KMS-11 (cell line): ENCODE measurements at regions not wholly inside any gene's neighbourhood (a gene's known extent, or its start where the extent isn't known, plus 50 kb on each side); places are given as distances from the start of the nearest gene placed in this dataset.

Experiments used
- H2AFZ ChIP-seq: fragments of 200-600 bp; sonication (generic); 2 replicates; pipeline ENCODE4 v1.6.1; 2016; ENCODE audit warnings: antibody characterized with exemption, mixed run types, low read depth
- H3K27ac ChIP-seq: fragments of 200-600 bp; sonication (generic); 2 replicates; pipeline ENCODE4 v1.6.1; 2016; ENCODE audit warnings: mild to moderate bottlenecking, mixed run types
- H3K27me3 ChIP-seq: fragments of 200-600 bp; sonication (generic); 2 replicates; pipeline ENCODE4 v1.6.1; 2017; ENCODE audit warnings: mild to moderate bottlenecking, low read depth, mixed run types, moderate library complexity; ENCODE audit not compliant: insufficient read depth
- H3K36me3 ChIP-seq: fragments of 200-600 bp; sonication (generic); 2 replicates; pipeline ENCODE4 v1.6.1; 2017; ENCODE audit warnings: mild to moderate bottlenecking, mixed run types; ENCODE audit not compliant: insufficient read depth
- H3K4me1 ChIP-seq: fragments of 200-600 bp; sonication (generic); 2 replicates; pipeline ENCODE4 v1.6.1; 2016; ENCODE audit warnings: mild to moderate bottlenecking, low read depth, mixed run types; ENCODE audit not compliant: poor library complexity, severe bottlenecking
- H3K4me2 ChIP-seq: fragments of 200-600 bp; sonication (generic); 2 replicates; pipeline ENCODE4 v1.7.0; 2016; ENCODE audit warnings: mild to moderate bottlenecking, mixed run types
- H3K4me3 ChIP-seq: fragments of 200-600 bp; sonication (generic); IDR thresholded peaks from 2 replicates; pipeline ENCODE4 v1.6.1; 2017; ENCODE audit warnings: low read depth, low read length, mixed read lengths; ENCODE audit not compliant: insufficient read depth
- H3K79me2 ChIP-seq: fragments of 200-600 bp; sonication (generic); 2 replicates; pipeline ENCODE4 v1.6.1; 2016; ENCODE audit warnings: low read depth, mixed run types; ENCODE audit not compliant: insufficient read depth
- H3K9ac ChIP-seq: fragments of 200-600 bp; sonication (generic); 2 replicates; pipeline ENCODE4 v1.6.1; 2016; ENCODE audit warnings: mild to moderate bottlenecking, mixed run types
- H4K20me1 ChIP-seq: fragments of 200-600 bp; sonication (generic); 2 replicates; pipeline ENCODE4 v1.6.1; 2016; ENCODE audit warnings: mild to moderate bottlenecking, mixed run types; ENCODE audit not compliant: insufficient read depth
- CTCF ChIP-seq: fragments of 200-600 bp; sonication (generic); conservative IDR thresholded peaks from 2 replicates; pipeline ENCODE4 v1.6.1; 2017; ENCODE audit warnings: low read depth, mild to moderate bottlenecking, antibody characterized with exemption, low read length, moderate library complexity, mixed read lengths

- Histone ChIP-seq H3K79me2 (no peaks in the 10 kb centered on the region), H3K27me3 (no peaks in the 10 kb centered on the region), H4K20me1 (no peaks in the 10 kb centered on the region), H3K36me3 (no peaks in the 10 kb centered on the region), H3K4me3 (no peak overlapping the region), H3K9ac (no peak overlapping the region), H3K4me1 (no peaks in the 10 kb centered on the region), H3K4me2 (no peak overlapping the region), H3K27ac (no peak overlapping the region), H2AFZ (no peak overlapping the region)
- no peak for TF ChIP-seq CTCF
Observed at GRCh38 chr11:70805243-70805642, 406.9 kb downstream of the CTTN start.

- Histone ChIP-seq H3K4me2 (no peak overlapping the region), H3K27me3 (no peaks in the 10 kb centered on the region), H3K27ac (no peak overlapping the region), H4K20me1 (no peaks in the 10 kb centered on the region), H3K4me3 (no peak overlapping the region), H3K36me3 (no peaks in the 10 kb centered on the region), H3K79me2 (no peaks in the 10 kb centered on the region), H3K4me1 (no peaks in the 10 kb centered on the region), H3K9ac (no peak overlapping the region), H2AFZ (no peak overlapping the region)
- no peak for TF ChIP-seq CTCF
Observed at GRCh38 chr11:70805971-70806370, 407.6 kb downstream of the CTTN start.

- TF ChIP-seq CTCF: no peak
- no peak overlapping the region for H2AFZ ChIP-seq
- no peaks in the 10 kb centered on the region for H3K79me2 ChIP-seq
- H3K27me3 ChIP-seq: no peaks in the 10 kb centered on the region
- H3K36me3 ChIP-seq: no peaks in the 10 kb centered on the region
- no peak overlapping the region for H3K4me2 ChIP-seq
- H3K4me3 ChIP-seq: no peak overlapping the region
- H3K4me1 ChIP-seq: no peaks in the 10 kb centered on the region
- H3K9ac ChIP-seq: no peak overlapping the region
- H3K27ac ChIP-seq: no peak overlapping the region
- no peaks in the 10 kb centered on the region for H4K20me1 ChIP-seq
Observed at GRCh38 chr11:70806461-70807194, 408.3 kb downstream of the CTTN start.

- H3K27ac ChIP-seq: no peak overlapping the region
- no peak overlapping the region for H3K9ac ChIP-seq
- H2AFZ ChIP-seq: no peak overlapping the region
- H3K4me1 ChIP-seq: no peaks in the 10 kb centered on the region
- no peaks in the 10 kb centered on the region for H3K27me3 ChIP-seq
- no peaks in the 10 kb centered on the region for H3K36me3 ChIP-seq
- H3K4me3 ChIP-seq: no peak overlapping the region
- TF ChIP-seq CTCF: no peak
- no peak overlapping the region for H3K4me2 ChIP-seq
- H3K79me2 ChIP-seq: no peaks in the 10 kb centered on the region
- no peaks in the 10 kb centered on the region for H4K20me1 ChIP-seq
Observed at GRCh38 chr11:70807195-70807543, 408.8 kb downstream of the CTTN start.
